C4-2B (cell line): ENCODE measurements at regions not wholly inside any gene's neighbourhood (a gene's known extent, or its start where the extent isn't known, plus 50 kb on each side); places are given as distances from the start of the nearest gene placed in this dataset.

Experiments used
- CTCF ChIP-seq: fragments of 450-650 bp; conservative IDR thresholded peaks from 2 replicates; pipeline ENCODE4 v1.5.1; 2017; ENCODE audit warnings: mild to moderate bottlenecking
- ZFX ChIP-seq: fragments of 450-650 bp; IDR thresholded peaks from 2 replicates; pipeline ENCODE4 v1.6.1; 2017

DNA sequence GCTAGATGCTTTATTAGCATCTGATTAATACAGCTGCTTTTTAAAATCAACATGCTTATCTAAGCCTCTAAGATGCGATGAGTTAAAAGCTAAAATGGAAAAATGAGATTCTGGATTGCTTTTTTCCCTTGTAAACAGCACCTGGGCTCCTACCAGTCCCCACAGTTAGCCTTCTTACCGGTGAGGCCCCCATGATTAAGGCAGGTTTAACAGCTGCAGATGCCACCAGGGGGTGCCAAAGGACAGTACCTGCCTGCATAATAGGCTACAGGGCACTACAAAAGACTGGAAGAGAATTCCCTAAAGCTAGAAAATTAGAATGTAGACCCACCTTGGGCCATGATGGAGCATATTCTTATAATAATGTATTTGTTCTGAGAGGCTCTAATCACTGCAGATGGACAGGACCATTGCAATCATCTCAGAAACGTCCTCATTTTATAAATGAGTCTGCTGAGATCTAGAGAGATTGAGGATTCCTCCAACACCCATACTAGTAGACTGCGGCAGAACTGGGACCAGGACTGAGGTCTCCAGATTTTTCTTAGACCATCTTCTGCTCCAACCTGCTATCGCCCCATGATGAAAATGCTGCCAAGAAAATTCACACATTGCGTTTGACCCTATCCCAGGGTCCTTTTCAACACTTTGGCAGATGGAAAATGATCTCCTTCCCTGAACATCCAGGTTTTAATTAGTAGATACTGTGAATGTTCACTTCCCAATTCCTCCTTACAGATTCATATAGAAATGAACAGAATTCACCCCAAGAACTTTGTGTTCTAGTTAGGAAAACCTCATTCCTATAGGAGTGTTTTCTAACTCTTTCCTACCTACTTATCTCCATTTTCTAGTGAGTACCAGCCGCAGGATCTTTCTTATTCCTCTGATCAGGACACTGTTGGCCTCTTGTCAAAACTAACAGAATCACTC lies 148.8 kb downstream of the RPS12 start:
- peak; percentile 85 for TF ChIP-seq CTCF
- no peak for TF ChIP-seq ZFX
